ENCODE measurements at regions not wholly inside any gene's neighbourhood (a gene's known extent, or its start where the extent isn't known, plus 50 kb on each side); places are given as distances from the start of the nearest gene placed in this dataset.

DNA sequence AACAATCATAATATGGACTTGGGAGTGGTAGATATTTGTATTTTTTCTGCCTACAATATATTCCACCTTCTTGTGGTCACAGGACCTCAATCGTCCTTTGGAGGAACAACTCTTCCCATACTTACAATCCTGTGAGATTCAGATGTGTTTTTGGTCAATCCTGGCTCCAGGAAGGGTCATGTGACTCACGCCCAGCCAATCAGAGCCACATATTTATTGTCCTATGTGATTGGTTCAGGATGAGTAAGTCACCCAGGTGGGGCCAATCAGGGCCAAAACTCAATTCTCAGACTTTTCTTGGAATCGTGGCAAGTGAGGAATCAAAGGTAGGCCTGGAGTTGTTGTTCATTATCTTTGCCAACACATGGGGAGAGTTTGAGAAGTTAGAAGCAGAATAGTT is 264.9 kb downstream of the SUDS3 start:
- no peaks in the 10 kb centered on the region for H3K27me3 ChIP-seq (ENCODE audit: control insufficient read depth, insufficient read depth, low read length)
- TF ChIP-seq, protein P1, sequence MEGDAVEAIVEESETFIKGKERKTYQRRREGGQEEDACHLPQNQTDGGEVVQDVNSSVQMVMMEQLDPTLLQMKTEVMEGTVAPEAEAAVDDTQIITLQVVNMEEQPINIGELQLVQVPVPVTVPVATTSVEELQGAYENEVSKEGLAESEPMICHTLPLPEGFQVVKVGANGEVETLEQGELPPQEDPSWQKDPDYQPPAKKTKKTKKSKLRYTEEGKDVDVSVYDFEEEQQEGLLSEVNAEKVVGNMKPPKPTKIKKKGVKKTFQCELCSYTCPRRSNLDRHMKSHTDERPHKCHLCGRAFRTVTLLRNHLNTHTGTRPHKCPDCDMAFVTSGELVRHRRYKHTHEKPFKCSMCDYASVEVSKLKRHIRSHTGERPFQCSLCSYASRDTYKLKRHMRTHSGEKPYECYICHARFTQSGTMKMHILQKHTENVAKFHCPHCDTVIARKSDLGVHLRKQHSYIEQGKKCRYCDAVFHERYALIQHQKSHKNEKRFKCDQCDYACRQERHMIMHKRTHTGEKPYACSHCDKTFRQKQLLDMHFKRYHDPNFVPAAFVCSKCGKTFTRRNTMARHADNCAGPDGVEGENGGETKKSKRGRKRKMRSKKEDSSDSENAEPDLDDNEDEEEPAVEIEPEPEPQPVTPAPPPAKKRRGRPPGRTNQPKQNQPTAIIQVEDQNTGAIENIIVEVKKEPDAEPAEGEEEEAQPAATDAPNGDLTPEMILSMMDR (IDR thresholded peaks at IDR 0.05): no peak
- Mint-ChIP-seq H3K36me3 (no peaks in the 10 kb centered on the region), H3K4me3 (no peak overlapping the region), H3K27ac (no peak overlapping the region), H3K9me3 (peaks cover 0 to 5% of the 10 kb centered on the region in 2 donors), H3K4me1 (no peaks in the 10 kb centered on the region), H3K27me3 (ENCODE audit: low read depth in 2 of 2) (peaks cover 0 to 3% of the 10 kb centered on the region in 2 donors)
- intact Hi-C loops (cut with micrococcal nuclease): no loop called here
- no peaks in the 10 kb centered on the region for H3K9me3 ChIP-seq (ENCODE audit: control insufficient read depth, insufficient read depth, low read length)
- no peaks in the 10 kb centered on the region for H3K36me3 ChIP-seq (ENCODE audit: control insufficient read depth, insufficient read depth, low read length)
- 78% methylated on average over 2 of the region's 3 CpGs for WGBS (ENCODE audit: insufficient coverage)
- no peak overlapping the region for H3K27ac ChIP-seq (ENCODE audit: low read length)
- ATAC-seq (no peak), DNase-seq (no peak)
- no peaks in the 10 kb centered on the region for H3K4me1 ChIP-seq (ENCODE audit: control insufficient read depth, insufficient read depth, low read length)
- H3K4me3 ChIP-seq (ENCODE audit: low read length): no peak overlapping the region

DNA sequence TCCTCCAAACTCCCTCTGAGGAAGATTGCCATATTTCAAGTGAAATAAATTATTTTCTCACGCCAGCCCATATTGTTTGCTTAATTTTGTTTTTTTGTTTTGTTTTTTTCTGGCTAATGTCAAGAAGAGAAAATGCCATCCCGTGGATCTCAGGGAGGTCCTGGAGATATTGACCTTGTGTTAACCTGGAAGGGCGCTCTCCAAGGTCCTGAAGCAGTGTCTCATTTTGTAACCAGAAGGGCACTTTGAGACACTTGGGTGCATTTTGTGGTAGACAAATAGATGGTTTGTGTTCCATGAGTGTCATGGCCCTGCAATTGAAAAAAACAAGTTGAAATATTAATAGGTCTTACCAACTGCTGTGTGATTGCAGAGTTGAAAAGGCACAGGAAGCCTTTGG is 268.9 kb downstream of the SUDS3 start:
- H3K27ac ChIP-seq (ENCODE audit: low read length): no peak overlapping the region
- 43% methylated on average over 3 of the region's 3 CpGs for WGBS (ENCODE audit: insufficient coverage)
- no peaks in the 10 kb centered on the region for H3K9me3 ChIP-seq (ENCODE audit: control insufficient read depth, insufficient read depth, low read length)
- no peaks in the 10 kb centered on the region for H3K36me3 Mint-ChIP-seq
- H3K27ac Mint-ChIP-seq: no peak overlapping the region
- ATAC-seq (no peak), DNase-seq (peak in 1 of 2 donors; percentile 5)
- H3K4me1 ChIP-seq (ENCODE audit: control insufficient read depth, insufficient read depth, low read length): no peaks in the 10 kb centered on the region
- H3K4me3 ChIP-seq (ENCODE audit: low read length): no peak overlapping the region
- no peaks in the 10 kb centered on the region for H3K27me3 ChIP-seq (ENCODE audit: control insufficient read depth, insufficient read depth, low read length)
- H3K4me1 Mint-ChIP-seq: no peaks in the 10 kb centered on the region
- TF ChIP-seq, protein P1 (IDR thresholded peaks at IDR 0.05): no peak
- no peak overlapping the region for H3K4me3 Mint-ChIP-seq
- intact Hi-C loops (cut with micrococcal nuclease): no loop called here
- H3K36me3 ChIP-seq (ENCODE audit: control insufficient read depth, insufficient read depth, low read length): no peaks in the 10 kb centered on the region
- no peaks in the 10 kb centered on the region for H3K27me3 Mint-ChIP-seq (ENCODE audit: low read depth in 2 of 2)
- peaks cover 0 to 3% of the 10 kb centered on the region in 2 donors for H3K9me3 Mint-ChIP-seq

DNA sequence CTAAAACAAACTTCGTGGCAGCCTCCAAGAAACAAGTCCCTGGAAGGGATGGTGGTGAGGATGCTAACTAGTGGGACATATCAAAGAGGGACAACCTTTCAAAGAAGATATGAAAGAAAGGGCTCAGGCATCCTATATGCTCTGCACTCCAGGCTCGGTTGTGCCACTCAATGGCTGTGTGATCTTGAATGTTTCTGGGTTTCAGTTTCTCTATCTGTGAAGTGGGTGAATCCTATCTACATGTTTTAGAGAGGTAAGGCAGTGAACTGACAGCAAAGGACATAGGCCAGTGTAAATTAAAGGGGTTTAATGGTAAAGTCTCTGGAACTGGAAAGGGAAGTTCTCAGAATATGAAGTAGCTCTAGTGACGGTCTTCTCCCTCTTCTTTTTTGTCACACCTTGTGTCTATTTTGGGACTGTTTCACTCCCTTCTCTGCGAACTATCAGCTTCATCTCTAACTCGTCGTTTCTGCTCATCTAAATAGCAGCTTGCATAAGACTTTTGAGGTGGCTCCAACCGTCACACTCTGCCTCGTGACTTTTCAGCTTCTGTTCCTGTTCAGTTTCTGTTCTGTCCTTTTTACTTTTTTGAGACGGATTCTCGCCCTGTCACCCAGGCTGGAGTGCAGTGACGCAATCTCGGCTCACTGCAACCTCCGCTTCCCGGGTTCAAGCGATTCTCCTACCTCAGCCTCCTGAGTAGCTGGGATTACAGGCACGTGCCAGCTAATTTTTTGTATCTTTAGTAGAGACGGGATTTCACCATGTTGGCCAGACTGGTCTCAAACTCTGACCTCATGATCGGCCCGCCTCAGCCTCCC is 273.6 kb downstream of the SUDS3 start:
- DNase-seq (no peak), ATAC-seq (no peak)
- Mint-ChIP-seq H3K4me1 (no peaks in the 10 kb centered on the region), H3K36me3 (no peaks in the 10 kb centered on the region), H3K27ac (no peak overlapping the region), H3K9me3 (peaks cover 3 to 6% of the 10 kb centered on the region in 2 donors), H3K4me3 (no peak overlapping the region), H3K27me3 (ENCODE audit: low read depth in 2 of 2) (peaks cover 0 to 2% of the 10 kb centered on the region in 2 donors)
- H3K9me3 ChIP-seq (ENCODE audit: control insufficient read depth, insufficient read depth, low read length): no peaks in the 10 kb centered on the region
- TF ChIP-seq, protein P1 (IDR thresholded peaks at IDR 0.05): no peak
- 89% methylated on average over 19 of the region's 19 CpGs for WGBS (ENCODE audit: insufficient coverage)
- intact Hi-C loops (cut with micrococcal nuclease): no loop called here
- no peaks in the 10 kb centered on the region for H3K36me3 ChIP-seq (ENCODE audit: control insufficient read depth, insufficient read depth, low read length)
- no peaks in the 10 kb centered on the region for H3K27me3 ChIP-seq (ENCODE audit: control insufficient read depth, insufficient read depth, low read length)
- H3K4me3 ChIP-seq (ENCODE audit: low read length): no peak overlapping the region
- H3K27ac ChIP-seq (ENCODE audit: low read length): no peak overlapping the region
- H3K4me1 ChIP-seq (ENCODE audit: control insufficient read depth, insufficient read depth, low read length): no peaks in the 10 kb centered on the region

DNA sequence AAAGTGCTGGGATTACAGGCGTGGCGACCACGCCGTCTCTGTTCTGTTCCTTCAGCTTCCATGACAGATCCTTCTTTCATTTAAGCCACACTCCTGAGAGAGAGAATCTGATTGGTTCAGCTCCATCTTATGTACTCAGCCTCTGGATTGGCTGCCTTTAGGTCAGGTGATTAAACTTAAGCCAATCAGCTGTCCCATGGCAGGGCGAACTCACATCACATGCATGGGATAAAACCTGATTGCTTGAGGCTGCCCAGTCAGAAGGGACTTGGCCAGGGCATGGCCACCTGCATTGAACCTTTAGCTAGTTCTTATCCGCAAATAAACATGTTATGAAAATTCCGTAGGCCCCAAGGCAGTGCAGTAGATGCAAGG is 274.2 kb downstream of the SUDS3 start:
- Mint-ChIP-seq H3K27ac (no peak overlapping the region), H3K36me3 (no peaks in the 10 kb centered on the region), H3K4me1 (no peaks in the 10 kb centered on the region), H3K9me3 (peaks cover 3 to 6% of the 10 kb centered on the region in 2 donors), H3K27me3 (ENCODE audit: low read depth in 2 of 2) (peaks cover 0 to 2% of the 10 kb centered on the region in 2 donors), H3K4me3 (no peak overlapping the region)
- no peak for DNase-seq
- no peak for ATAC-seq
- Histone ChIP-seq H3K4me3 (ENCODE audit: low read length) (no peak overlapping the region), H3K4me1 (ENCODE audit: control insufficient read depth, insufficient read depth, low read length) (no peaks in the 10 kb centered on the region), H3K9me3 (ENCODE audit: control insufficient read depth, insufficient read depth, low read length) (no peaks in the 10 kb centered on the region), H3K36me3 (ENCODE audit: control insufficient read depth, insufficient read depth, low read length) (no peaks in the 10 kb centered on the region), H3K27me3 (ENCODE audit: control insufficient read depth, insufficient read depth, low read length) (no peaks in the 10 kb centered on the region), H3K27ac (ENCODE audit: low read length) (no peak overlapping the region)
- TF ChIP-seq, protein P1 (IDR thresholded peaks at IDR 0.05): no peak
- WGBS (ENCODE audit: insufficient coverage): 91% methylated on average over 7 of the region's 7 CpGs
- intact Hi-C loops (cut with micrococcal nuclease): no loop called here

All from natural killer cell (primary cell).